Neural cell (in vitro differentiated cells): ENCODE measurements at regions not wholly inside any gene's neighbourhood (a gene's known extent, or its start where the extent isn't known, plus 50 kb on each side); places are given as distances from the start of the nearest gene placed in this dataset.

Source experiments
- H2AFZ ChIP-seq: fragments of 200-600, 300-800 bp; sonication (generic), shearing (Covaris generic); 2 replicates; pipeline ENCODE4 v1.6.0; 2014; ENCODE audit warnings: low read depth, mild to moderate bottlenecking, antibody characterized with exemption, low read length, moderate library complexity
- H3F3A ChIP-seq: fragments of 200-600 bp; shearing (Covaris generic); 2 replicates; pipeline ENCODE4 v1.6.1; 2016; ENCODE audit warnings: mild to moderate bottlenecking, moderate library complexity, mixed read lengths, antibody characterized with exemption, low read length; ENCODE audit not compliant: insufficient read depth, poor library complexity, severe bottlenecking
- H3K27ac ChIP-seq: fragments of 200-600, 300-800 bp; sonication (generic), shearing (Covaris generic); 2 replicates; pipeline ENCODE4 v1.5.1; 2014; ENCODE audit warnings: mild to moderate bottlenecking, low read length, moderate library complexity
- H3K27me3 ChIP-seq: fragments of 300-800, 200-600 bp; sonication (generic), shearing (Covaris generic); 2 replicates; pipeline ENCODE4 v1.6.0; 2014; ENCODE audit warnings: mild to moderate bottlenecking, low read depth, low read length, moderate library complexity; ENCODE audit not compliant: insufficient read depth
- H3K36me3 ChIP-seq: fragments of 300-800, 200-600 bp; sonication (generic), shearing (Covaris generic); 2 replicates; pipeline ENCODE4 v1.5.1; 2014; ENCODE audit warnings: mild to moderate bottlenecking, antibody characterized with exemption, low read length, moderate library complexity; ENCODE audit not compliant: insufficient read depth
- H3K4me2 ChIP-seq: fragments of 300-800, 200-600 bp; sonication (generic), shearing (Covaris generic); 2 replicates; pipeline ENCODE4 v1.6.0; 2014; ENCODE audit warnings: mild to moderate bottlenecking, low read length
- H3K4me3 ChIP-seq: fragments of 300-800, 200-600 bp; sonication (generic), shearing (Covaris generic); 2 replicates; pipeline ENCODE4 v1.5.1; 2014; ENCODE audit warnings: mild to moderate bottlenecking, low read length, moderate library complexity
- H3K79me2 ChIP-seq: fragments of 200-600 bp; shearing (Covaris generic); replicated peaks from 2 replicates; pipeline ENCODE4 v1.6.0; 2014; ENCODE audit warnings: mild to moderate bottlenecking, low read length, moderate library complexity; ENCODE audit not compliant: insufficient read depth
- H3K9ac ChIP-seq: fragments of 300-800, 200-600 bp; sonication (generic), shearing (Covaris generic); 2 replicates; pipeline ENCODE4 v1.6.1; 2016; ENCODE audit warnings: mild to moderate bottlenecking, low read length, mixed read lengths
- H3K9me2 ChIP-seq: fragments of 200-600 bp; shearing (Covaris generic); 2 replicates; pipeline ENCODE4 v1.6.1; 2016; ENCODE audit warnings: mild to moderate bottlenecking, low read length, mixed read lengths; ENCODE audit not compliant: insufficient read depth
- H3K9me3 ChIP-seq: fragments of 200-600, 300-800 bp; sonication (generic), shearing (Covaris generic); 2 replicates; pipeline ENCODE4 v1.6.1; 2016; ENCODE audit warnings: mild to moderate bottlenecking, mixed run types, low read length, moderate library complexity, mixed read lengths
- H4K20me1 ChIP-seq: fragments of 200-600 bp; shearing (Covaris generic); 2 replicates; pipeline ENCODE4 v1.6.1; 2016; ENCODE audit warnings: mild to moderate bottlenecking, mixed run types; ENCODE audit not compliant: insufficient read depth
- EP300 ChIP-seq: fragments of 450-650 bp; conservative IDR thresholded peaks from 2 replicates; pipeline ENCODE4 v1.6.1; 2014; ENCODE audit warnings: antibody characterized with exemption, mild to moderate bottlenecking, moderate library complexity; ENCODE audit not compliant: poor library complexity, severe bottlenecking
- EZH2 ChIP-seq: fragments of 200-600, 300-800 bp; shearing (Covaris generic), sonication (generic); IDR thresholded peaks from 2 replicates; pipeline ENCODE4 v1.6.1; 2014; ENCODE audit warnings: antibody characterized with exemption, low read length, borderline replicate concordance, mild to moderate bottlenecking; ENCODE audit not compliant: insufficient read depth, poor library complexity, severe bottlenecking
- MXI1 ChIP-seq: fragments of 450-650 bp; conservative IDR thresholded peaks from 2 replicates; pipeline ENCODE4 v1.6.1; 2014; ENCODE audit warnings: antibody characterized with exemption, mild to moderate bottlenecking; ENCODE audit not compliant: poor library complexity, severe bottlenecking
- POLR2AphosphoS5 ChIP-seq: IDR thresholded peaks from 2 replicates; pipeline ENCODE4 v1.6.1; 2012
- RAD21 ChIP-seq: fragments of 450-650 bp; conservative IDR thresholded peaks from 2 replicates; pipeline ENCODE4 v1.6.1; 2014; ENCODE audit warnings: antibody characterized with exemption, mild to moderate bottlenecking, moderate library complexity
- SMC3 ChIP-seq: fragments of 450-650 bp; conservative IDR thresholded peaks from 2 replicates; pipeline ENCODE4 v1.6.1; 2014; ENCODE audit warnings: antibody characterized with exemption, mild to moderate bottlenecking, moderate library complexity; ENCODE audit not compliant: poor library complexity
- TAF1 ChIP-seq: IDR thresholded peaks from 2 replicates; pipeline ENCODE4 v1.6.1; 2012; ENCODE audit warnings: low read depth
- TF ChIP-seq, protein P1 (sequence below): fragments of 450-650 bp; IDR thresholded peaks from 2 replicates; pipeline ENCODE4 v1.5.1; 2014; ENCODE audit warnings: antibody characterized with exemption, mild to moderate bottlenecking, moderate library complexity; ENCODE audit not compliant: poor library complexity, severe bottlenecking
- TF ChIP-seq, protein P2 (sequence below): IDR thresholded peaks from 2 replicates; pipeline ENCODE4 v1.6.1; 2012; ENCODE audit warnings: borderline replicate concordance

DNA sequence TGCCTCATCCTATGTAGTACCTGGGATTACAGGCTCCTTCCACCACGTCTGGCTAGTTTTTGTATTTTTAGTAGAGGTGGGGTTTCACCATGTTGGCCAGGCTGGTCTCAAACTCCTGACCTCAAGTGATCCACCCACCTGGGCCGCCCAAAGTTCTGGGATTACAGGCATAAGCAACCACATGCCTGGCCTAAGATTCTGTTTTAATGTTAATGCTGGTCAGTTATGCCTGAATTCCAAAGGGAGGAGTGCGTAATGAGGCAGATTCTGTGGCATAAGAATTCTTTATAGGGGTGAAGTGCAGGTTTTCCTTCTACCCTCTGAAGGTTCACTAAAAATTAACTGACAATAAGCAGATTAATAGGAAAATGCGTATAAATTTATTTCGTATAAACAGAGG lies 1343.8 kb upstream of the LRRTM1 start:
- Histone ChIP-seq H3K36me3 (no peaks in the 10 kb centered on the region), H3K4me3 (no peak overlapping the region), H3K9me2 (no peaks in the 10 kb centered on the region), H2AFZ (no peak overlapping the region), H3K9me3 (no peaks in the 10 kb centered on the region), H3F3A (no peaks in the 10 kb centered on the region), H3K27ac (no peak overlapping the region), H3K4me2 (no peak overlapping the region), H4K20me1 (no peaks in the 10 kb centered on the region), H3K9ac (no peak overlapping the region), H3K27me3 (no peaks in the 10 kb centered on the region), H3K79me2 (no peaks in the 10 kb centered on the region)
- TF ChIP-seq TAF1 (no peak), RAD21 (no peak), MXI1 (no peak), POLR2AphosphoS5 (no peak), EZH2 (no peak), SMC3 (no peak)
- TF ChIP-seq, protein P1, sequence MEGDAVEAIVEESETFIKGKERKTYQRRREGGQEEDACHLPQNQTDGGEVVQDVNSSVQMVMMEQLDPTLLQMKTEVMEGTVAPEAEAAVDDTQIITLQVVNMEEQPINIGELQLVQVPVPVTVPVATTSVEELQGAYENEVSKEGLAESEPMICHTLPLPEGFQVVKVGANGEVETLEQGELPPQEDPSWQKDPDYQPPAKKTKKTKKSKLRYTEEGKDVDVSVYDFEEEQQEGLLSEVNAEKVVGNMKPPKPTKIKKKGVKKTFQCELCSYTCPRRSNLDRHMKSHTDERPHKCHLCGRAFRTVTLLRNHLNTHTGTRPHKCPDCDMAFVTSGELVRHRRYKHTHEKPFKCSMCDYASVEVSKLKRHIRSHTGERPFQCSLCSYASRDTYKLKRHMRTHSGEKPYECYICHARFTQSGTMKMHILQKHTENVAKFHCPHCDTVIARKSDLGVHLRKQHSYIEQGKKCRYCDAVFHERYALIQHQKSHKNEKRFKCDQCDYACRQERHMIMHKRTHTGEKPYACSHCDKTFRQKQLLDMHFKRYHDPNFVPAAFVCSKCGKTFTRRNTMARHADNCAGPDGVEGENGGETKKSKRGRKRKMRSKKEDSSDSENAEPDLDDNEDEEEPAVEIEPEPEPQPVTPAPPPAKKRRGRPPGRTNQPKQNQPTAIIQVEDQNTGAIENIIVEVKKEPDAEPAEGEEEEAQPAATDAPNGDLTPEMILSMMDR: no peak

DNA sequence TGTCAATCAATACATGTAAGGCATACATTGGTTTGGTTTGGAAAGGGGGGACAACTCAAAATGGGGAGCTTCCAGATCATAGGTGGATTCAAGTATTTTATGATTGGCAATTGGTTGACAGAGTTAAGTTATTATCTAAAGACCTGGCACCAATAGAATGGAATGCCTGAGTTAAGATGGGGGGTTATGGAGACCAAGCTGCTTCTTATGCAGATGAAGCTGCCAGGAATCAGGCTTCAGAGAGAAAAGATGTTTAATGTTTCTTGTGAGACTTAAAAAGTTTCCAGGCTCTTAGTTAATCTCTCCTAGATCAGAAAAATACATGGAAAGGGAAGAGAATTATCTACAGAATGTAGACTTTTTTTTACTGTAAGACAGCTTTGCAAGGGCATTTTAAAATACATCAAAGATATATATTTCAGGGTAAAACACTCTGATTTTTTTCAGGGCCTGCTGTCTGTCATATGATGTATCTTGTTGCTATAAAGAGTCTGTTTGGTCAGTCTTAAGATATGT lies 1343.2 kb upstream of the LRRTM1 start:
- Histone ChIP-seq H3K4me3 (no peak overlapping the region), H3F3A (no peaks in the 10 kb centered on the region), H3K9me2 (no peaks in the 10 kb centered on the region), H3K36me3 (no peaks in the 10 kb centered on the region), H3K9me3 (no peaks in the 10 kb centered on the region), H3K79me2 (no peaks in the 10 kb centered on the region), H3K9ac (no peak overlapping the region), H2AFZ (no peak overlapping the region), H4K20me1 (no peaks in the 10 kb centered on the region), H3K27ac (no peak overlapping the region), H3K27me3 (no peaks in the 10 kb centered on the region), H3K4me2 (no peak overlapping the region)
- TF ChIP-seq EZH2 (no peak), MXI1 (no peak), POLR2AphosphoS5 (no peak), RAD21 (no peak), EP300 (no peak), TAF1 (no peak)
- TF ChIP-seq, protein P2, sequence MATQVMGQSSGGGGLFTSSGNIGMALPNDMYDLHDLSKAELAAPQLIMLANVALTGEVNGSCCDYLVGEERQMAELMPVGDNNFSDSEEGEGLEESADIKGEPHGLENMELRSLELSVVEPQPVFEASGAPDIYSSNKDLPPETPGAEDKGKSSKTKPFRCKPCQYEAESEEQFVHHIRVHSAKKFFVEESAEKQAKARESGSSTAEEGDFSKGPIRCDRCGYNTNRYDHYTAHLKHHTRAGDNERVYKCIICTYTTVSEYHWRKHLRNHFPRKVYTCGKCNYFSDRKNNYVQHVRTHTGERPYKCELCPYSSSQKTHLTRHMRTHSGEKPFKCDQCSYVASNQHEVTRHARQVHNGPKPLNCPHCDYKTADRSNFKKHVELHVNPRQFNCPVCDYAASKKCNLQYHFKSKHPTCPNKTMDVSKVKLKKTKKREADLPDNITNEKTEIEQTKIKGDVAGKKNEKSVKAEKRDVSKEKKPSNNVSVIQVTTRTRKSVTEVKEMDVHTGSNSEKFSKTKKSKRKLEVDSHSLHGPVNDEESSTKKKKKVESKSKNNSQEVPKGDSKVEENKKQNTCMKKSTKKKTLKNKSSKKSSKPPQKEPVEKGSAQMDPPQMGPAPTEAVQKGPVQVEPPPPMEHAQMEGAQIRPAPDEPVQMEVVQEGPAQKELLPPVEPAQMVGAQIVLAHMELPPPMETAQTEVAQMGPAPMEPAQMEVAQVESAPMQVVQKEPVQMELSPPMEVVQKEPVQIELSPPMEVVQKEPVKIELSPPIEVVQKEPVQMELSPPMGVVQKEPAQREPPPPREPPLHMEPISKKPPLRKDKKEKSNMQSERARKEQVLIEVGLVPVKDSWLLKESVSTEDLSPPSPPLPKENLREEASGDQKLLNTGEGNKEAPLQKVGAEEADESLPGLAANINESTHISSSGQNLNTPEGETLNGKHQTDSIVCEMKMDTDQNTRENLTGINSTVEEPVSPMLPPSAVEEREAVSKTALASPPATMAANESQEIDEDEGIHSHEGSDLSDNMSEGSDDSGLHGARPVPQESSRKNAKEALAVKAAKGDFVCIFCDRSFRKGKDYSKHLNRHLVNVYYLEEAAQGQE: no peak
- TF ChIP-seq, protein P1: no peak
